ENCODE measurements at regions not wholly inside any gene's neighbourhood (a gene's known extent, or its start where the extent isn't known, plus 50 kb on each side); places are given as distances from the start of the nearest gene placed in this dataset.

GRCh38 chr6:87789198-87789899 lies 87.3 kb upstream of the AKIRIN2 start:
- Histone ChIP-seq H3K4me3 (ENCODE audit: control insufficient read depth in 2 of 3, extremely low read depth in 1 of 3, insufficient read depth in 2 of 3, low read depth in 1 of 3, low read length in 3 of 3) (peak overlapping the region in 2 of 3 experiments; percentile 1 to 6), H3K4me2 (ENCODE audit: control insufficient read depth, extremely low read depth, insufficient read depth, low read depth, low read length) (peak overlapping the region; percentile 77), H3K9ac (ENCODE audit: control insufficient read depth, extremely low read depth, insufficient read depth, low read length) (peak overlapping the region; percentile 64), H3K9me3 (ENCODE audit: control insufficient read depth, low read depth, low read length) (no peaks in the 10 kb centered on the region), H3K79me2 (ENCODE audit: control insufficient read depth, insufficient read depth, low read length) (no peaks in the 10 kb centered on the region), H3K9me1 (ENCODE audit: control insufficient read depth, extremely low read depth, insufficient read depth, low read length) (no peaks in the 10 kb centered on the region), H3K36me3 (ENCODE audit: control insufficient read depth in 2 of 2, extremely low read depth in 1 of 2, insufficient read depth in 2 of 2, low read length in 2 of 2) (no peaks in the 10 kb centered on the region), H3K27me3 (ENCODE audit: control insufficient read depth, extremely low read depth, insufficient read depth, low read length) (no peaks in the 10 kb centered on the region), H3K4me1 (ENCODE audit: control insufficient read depth, extremely low read depth, insufficient read depth, low read length) (peaks cover 17% of the 10 kb centered on the region), H3K27ac (ENCODE audit: control insufficient read depth, insufficient read depth, low read length) (peak overlapping the region; percentile 92), H2AFZ (ENCODE audit: control insufficient read depth, low read length) (peak overlapping the region; percentile 6), H4K20me1 (ENCODE audit: control insufficient read depth, extremely low read depth, insufficient read depth, low read length) (no peaks in the 10 kb centered on the region)
- dilution Hi-C loops (cut with MboI; ENCODE audit: extremely low pct_ligation_motif_present, low sequenced_read_pairs) = no loop called here
- TF ChIP-seq CTCF (optimal IDR thresholded peaks at IDR 0.05 in 1 of 3, IDR thresholded peaks at IDR 0.05 in 1 of 3, conservative IDR thresholded peaks at IDR 0.05 in 1 of 3; ENCODE audit: extremely low read depth in 1 of 3, insufficient read depth in 2 of 3, low read length in 3 of 3) (no peak), EZH2 (IDR thresholded peaks at IDR 0.05; ENCODE audit: low read length) (no peak)
- peak; percentile 91 for FAIRE-seq
- no peak for DNase-seq (ENCODE audit: low read depth, low spot score)

GRCh38 chr6:87788141-87788540 lies 86.1 kb upstream of the AKIRIN2 start:
- Histone ChIP-seq H3K4me2 (ENCODE audit: control insufficient read depth, extremely low read depth, insufficient read depth, low read depth, low read length) (no peak overlapping the region), H3K4me3 (ENCODE audit: control insufficient read depth in 2 of 3, extremely low read depth in 1 of 3, insufficient read depth in 2 of 3, low read depth in 1 of 3, low read length in 3 of 3) (no peak overlapping the region), H3K36me3 (ENCODE audit: control insufficient read depth in 2 of 2, extremely low read depth in 1 of 2, insufficient read depth in 2 of 2, low read length in 2 of 2) (no peaks in the 10 kb centered on the region), H3K9me1 (ENCODE audit: control insufficient read depth, extremely low read depth, insufficient read depth, low read length) (no peaks in the 10 kb centered on the region), H3K9ac (ENCODE audit: control insufficient read depth, extremely low read depth, insufficient read depth, low read length) (no peak overlapping the region), H3K79me2 (ENCODE audit: control insufficient read depth, insufficient read depth, low read length) (no peaks in the 10 kb centered on the region), H3K4me1 (ENCODE audit: control insufficient read depth, extremely low read depth, insufficient read depth, low read length) (peaks cover 17% of the 10 kb centered on the region), H4K20me1 (ENCODE audit: control insufficient read depth, extremely low read depth, insufficient read depth, low read length) (no peaks in the 10 kb centered on the region), H2AFZ (ENCODE audit: control insufficient read depth, low read length) (no peak overlapping the region), H3K9me3 (ENCODE audit: control insufficient read depth, low read depth, low read length) (no peaks in the 10 kb centered on the region), H3K27ac (ENCODE audit: control insufficient read depth, insufficient read depth, low read length) (no peak overlapping the region), H3K27me3 (ENCODE audit: control insufficient read depth, extremely low read depth, insufficient read depth, low read length) (no peaks in the 10 kb centered on the region)
- no peak for TF ChIP-seq CTCF (optimal IDR thresholded peaks at IDR 0.05 in 1 of 3, IDR thresholded peaks at IDR 0.05 in 1 of 3, conservative IDR thresholded peaks at IDR 0.05 in 1 of 3; ENCODE audit: extremely low read depth in 1 of 3, insufficient read depth in 2 of 3, low read length in 3 of 3)
- no peak for TF ChIP-seq EZH2 (IDR thresholded peaks at IDR 0.05; ENCODE audit: low read length)
- FAIRE-seq (no peak), DNase-seq (ENCODE audit: low read depth, low spot score) (no peak)
- dilution Hi-C loops (cut with MboI; ENCODE audit: extremely low pct_ligation_motif_present, low sequenced_read_pairs) = no loop called here
